IMR-90 (cell line): ENCODE measurements at regions not wholly inside any gene's neighbourhood (a gene's known extent, or its start where the extent isn't known, plus 50 kb on each side); places are given as distances from the start of the nearest gene placed in this dataset.

ENCODE experiments used
- ATAC-seq: fragments of 200-7000 bp; cut with Tn5 transposase; 2 replicates; pipeline ENCODE4 v1.9.1; 2020; ENCODE audit warnings: low read depth, mild to moderate bottlenecking, moderate library complexity
- BruUV-seq: library from RNA; stranded (reverse); fragments of 400-500 nt; replicated peaks from 2 replicates; lab custom pipeline; 2021; lab: Mats Ljungman, UMichigan
- CTCF ChIA-PET: fragments of 300-600 bp; formaldehyde crosslinking; extraction: SDS; loops from one replicate; lab custom pipeline; 2021; ENCODE audit warnings: antibody characterized with exemption; lab: Yijun Ruan, JAX
- POLR2A ChIA-PET: fragments of 300-600 bp; sonication (Branson Sonifier 250); formaldehyde crosslinking; loops from one replicate; lab custom pipeline; 2022; ENCODE audit warnings: antibody characterized with exemption; ENCODE audit not compliant: unreplicated experiment; lab: Charles Lee
- DNase-seq: peaks from one replicate; pipeline ENCODE4 v3.0.0; 2013
- H2AFZ ChIP-seq: replicated peaks from 2 replicates; pipeline ENCODE3; 2013; ENCODE audit warnings: low read length, mild to moderate bottlenecking; ENCODE audit not compliant: poor library complexity
- H2AK5ac ChIP-seq: 2 replicates; pipeline ENCODE4 v1.6.1; 2013; ENCODE audit warnings: low read depth, low read length, inconsistent platforms
- H2AK9ac ChIP-seq: replicated peaks from 2 replicates; pipeline ENCODE3; 2013; ENCODE audit warnings: mild to moderate bottlenecking, low read depth, low read length, moderate library complexity; ENCODE audit not compliant: poor library complexity
- H2BK120ac ChIP-seq: 2 replicates; pipeline ENCODE4 v1.6.1; 2013; ENCODE audit warnings: low read depth, low read length, inconsistent platforms
- H2BK15ac ChIP-seq: 3 replicates; pipeline ENCODE4 v1.6.1; 2013; ENCODE audit warnings: low read depth, low read length, inconsistent platforms
- H2BK20ac ChIP-seq: 2 replicates; pipeline ENCODE4 v1.6.1; 2013; ENCODE audit warnings: low read depth, mild to moderate bottlenecking, inconsistent platforms, low read length, moderate library complexity
- H2BK5ac ChIP-seq: 2 replicates; pipeline ENCODE4 v1.6.1; 2013; ENCODE audit warnings: mild to moderate bottlenecking, low read depth, low read length, inconsistent platforms; ENCODE audit not compliant: poor library complexity, severe bottlenecking
- H3K14ac ChIP-seq: replicated peaks from 2 replicates; pipeline ENCODE4 v1.6.1; 2013; ENCODE audit warnings: low read depth, low read length, inconsistent platforms
- H3K18ac ChIP-seq: 2 replicates; pipeline ENCODE4 v1.6.1; 2013; ENCODE audit warnings: low read depth, low read length, control low read depth
- H3K23ac ChIP-seq: 2 replicates; pipeline ENCODE4 v1.6.1; 2013; ENCODE audit warnings: low read depth, low read length, inconsistent platforms
- H3K27ac ChIP-seq: 2 replicates; pipeline ENCODE4 v1.5.1; 2013; ENCODE audit warnings: mild to moderate bottlenecking, control low read depth, low read length; ENCODE audit not compliant: insufficient read depth
- H3K27me3 ChIP-seq: 2 replicates; pipeline ENCODE4 v1.6.1; 2013; ENCODE audit warnings: low read length; ENCODE audit not compliant: control insufficient read depth, insufficient read depth
- H3K36me3 ChIP-seq: 2 replicates; pipeline ENCODE4 v1.6.1; 2013; ENCODE audit warnings: low read length, mixed read lengths; ENCODE audit not compliant: control insufficient read depth, insufficient read depth
- H3K4ac ChIP-seq: 2 replicates; pipeline ENCODE4 v1.6.1; 2013; ENCODE audit warnings: low read depth, low read length, inconsistent platforms
- H3K4me1 ChIP-seq: 2 replicates; pipeline ENCODE4 v1.6.1; 2013; ENCODE audit warnings: low read length, mixed read lengths; ENCODE audit not compliant: control insufficient read depth, insufficient read depth
- H3K4me2 ChIP-seq: 2 replicates; pipeline ENCODE4 v1.6.1; 2013; ENCODE audit warnings: low read depth, mild to moderate bottlenecking, control low read depth, low read length, moderate library complexity
- H3K4me3 ChIP-seq: 2 replicates; pipeline ENCODE4 v1.5.1; 2013; ENCODE audit warnings: low read depth, mild to moderate bottlenecking, control low read depth, low read length, moderate library complexity; ENCODE audit not compliant: insufficient read depth
- H3K56ac ChIP-seq: 2 replicates; pipeline ENCODE4 v1.6.1; 2013; ENCODE audit warnings: low read length, inconsistent platforms; ENCODE audit not compliant: insufficient read depth; ENCODE audit errors: extremely low read depth
- H3K79me1 ChIP-seq, 2 experiments: 2 replicates each; pipeline ENCODE4 v1.6.1; 2013; ENCODE audit warnings: low read length in 2 of 2, inconsistent platforms in 1 of 2, low read depth in 1 of 2
- H3K9ac ChIP-seq: 2 replicates; pipeline ENCODE4 v1.6.1; 2013; ENCODE audit warnings: low read depth, low read length, control low read depth
- H3K9me1 ChIP-seq: 2 replicates; pipeline ENCODE4 v1.6.1; 2013; ENCODE audit warnings: low read length, inconsistent platforms; ENCODE audit not compliant: insufficient read depth
- H3K9me3 ChIP-seq: 2 replicates; pipeline ENCODE4 v1.6.1; 2013; ENCODE audit warnings: low read length; ENCODE audit not compliant: control insufficient read depth, insufficient read depth
- H4K20me1 ChIP-seq: 2 replicates; pipeline ENCODE4 v1.6.1; 2013; ENCODE audit warnings: low read length, inconsistent platforms; ENCODE audit not compliant: insufficient read depth
- H4K5ac ChIP-seq: 2 replicates; pipeline ENCODE4 v1.6.1; 2013; ENCODE audit warnings: mild to moderate bottlenecking, low read depth, low read length, control low read depth
- H4K8ac ChIP-seq, 2 experiments: 2 replicates each; pipeline ENCODE4 v1.6.1; 2013; ENCODE audit warnings: low read depth in 2 of 2, low read length in 2 of 2, control low read depth in 1 of 2, inconsistent platforms in 1 of 2
- H4K91ac ChIP-seq: 2 replicates; pipeline ENCODE4 v1.6.1; 2013; ENCODE audit warnings: low read depth, low read length, inconsistent platforms; ENCODE audit not compliant: insufficient read depth
- CEBPB ChIP-seq: IDR thresholded peaks from 2 replicates; pipeline ENCODE4 v1.6.1; 2012; ENCODE audit warnings: low read depth, low read length, improper control_type of control experiment
- CHD1 ChIP-seq: IDR thresholded peaks from 2 replicates; pipeline ENCODE4 v1.6.1; 2012; ENCODE audit warnings: low read depth, low read length, improper control_type of control experiment
- CTCF ChIP-seq: conservative IDR thresholded peaks from 2 replicates; pipeline ENCODE4 v1.5.1; 2012; ENCODE audit warnings: mild to moderate bottlenecking, low read depth, low read length, improper control_type of control experiment
- MAFK ChIP-seq: IDR thresholded peaks from 2 replicates; pipeline ENCODE4 v1.6.1; 2012; ENCODE audit warnings: low read depth, low read length, improper control_type of control experiment
- MAZ ChIP-seq: IDR thresholded peaks from 2 replicates; pipeline ENCODE4 v1.6.1; 2012; ENCODE audit warnings: low read depth, mild to moderate bottlenecking, low read length, improper control_type of control experiment, moderate library complexity, borderline replicate concordance
- MXI1 ChIP-seq: IDR thresholded peaks from 2 replicates; pipeline ENCODE4 v1.6.1; 2012; ENCODE audit warnings: low read depth, mild to moderate bottlenecking, low read length, moderate library complexity, borderline replicate concordance
- NFE2L2 ChIP-seq: fragments of 150-350 bp; IDR thresholded peaks from 2 replicates; pipeline ENCODE4 v1.6.1; 2016; ENCODE audit warnings: low read depth, mild to moderate bottlenecking, low read length
- POLR2A ChIP-seq: IDR thresholded peaks from 2 replicates; pipeline ENCODE4 v1.6.1; 2012; ENCODE audit warnings: mild to moderate bottlenecking, low read depth, low read length
- RAD21 ChIP-seq: IDR thresholded peaks from 2 replicates; pipeline ENCODE4 v1.6.1; 2012; ENCODE audit warnings: low read length, improper control_type of control experiment
- RCOR1 ChIP-seq: IDR thresholded peaks from 2 replicates; pipeline ENCODE4 v1.6.1; 2012; ENCODE audit warnings: mild to moderate bottlenecking, low read length, improper control_type of control experiment; ENCODE audit not compliant: insufficient replicate concordance
- RFX5 ChIP-seq: IDR thresholded peaks from 2 replicates; pipeline ENCODE4 v1.8.0; 2012; ENCODE audit warnings: low read depth, mild to moderate bottlenecking, low read length, moderate library complexity
- SMC3 ChIP-seq: fragments of 150-350 bp; IDR thresholded peaks from 2 replicates; pipeline ENCODE4 v1.6.1; 2016; ENCODE audit warnings: low read depth, mild to moderate bottlenecking, antibody characterized with exemption, low read length, moderate library complexity
- USF2 ChIP-seq: fragments of 150-350 bp; IDR thresholded peaks from 2 replicates; pipeline ENCODE4 v1.6.1; 2017; ENCODE audit warnings: mild to moderate bottlenecking, antibody characterized with exemption, low read length, low read depth
- WGBS, 2 experiments: methylation state at CpG; one replicate each; pipeline versions ENCODE4 v1.1.5 to v1.1.7; 2013; ENCODE audit warnings: missing lambda C conversion rate in 2 of 2; ENCODE audit not compliant: insufficient read length in 1 of 2; ENCODE audit errors: extremely low coverage in 2 of 2; 5-methylcytosine and 5-hydroxymethylcytosine counted together
- dilution Hi-C: fragments of 300-500 bp; cut with HindIII; formaldehyde crosslinking; loops from one replicate; pipeline ENCODE4 v1.14.3; 2018; ENCODE audit warnings: low sequenced_read_pairs; ENCODE audit not compliant: unreplicated experiment
- in situ Hi-C: fragments of 300-500 bp; cut with MboI; formaldehyde crosslinking; loops from 3 replicates; pipeline ENCODE4 v1.14.3; 2019; ENCODE audit warnings: low sequenced_read_pairs, inconsistent platforms, mixed read lengths
- intact Hi-C: fragments of 100-400 bp; cut with micrococcal nuclease; formaldehyde crosslinking; loops from 2 replicates; pipeline ENCODE4 v1.10.0; 2022
- TF ChIP-seq, protein P1 (sequence below): fragments of 150-350 bp; IDR thresholded peaks from 2 replicates; pipeline ENCODE4 v1.6.1; 2016; ENCODE audit warnings: low read depth, mild to moderate bottlenecking, low read length, moderate library complexity, borderline replicate concordance

- ChIA-PET POLR2A (no interaction called here), CTCF (no interaction called here)
- Histone ChIP-seq H4K91ac (no peak overlapping the region), H3K27me3 (no peaks in the 10 kb centered on the region), H4K5ac (no peak overlapping the region), H2BK5ac (no peak overlapping the region), H2AK9ac (no peak overlapping the region), H3K9me3 (no peaks in the 10 kb centered on the region), H2BK120ac (no peak overlapping the region), H3K4me1 (no peaks in the 10 kb centered on the region), H3K79me1 (no peaks in the 10 kb centered on the region), H3K4ac (no peak overlapping the region), H3K9ac (no peak overlapping the region), H3K4me3 (no peak overlapping the region), H3K18ac (no peak overlapping the region), H2BK15ac (no peak overlapping the region), H3K23ac (no peak overlapping the region), H3K9me1 (no peaks in the 10 kb centered on the region), H2BK20ac (no peak overlapping the region), H3K56ac (no peak overlapping the region), H4K20me1 (no peaks in the 10 kb centered on the region), H3K27ac (no peak overlapping the region), H3K36me3 (no peaks in the 10 kb centered on the region), H2AK5ac (no peak overlapping the region), H2AFZ (no peak overlapping the region), H3K14ac (no peak overlapping the region), H3K4me2 (no peak overlapping the region), H4K8ac (no peak overlapping the region)
- no TSS peak for BruUV-seq
- TF ChIP-seq POLR2A (no peak), MAZ (no peak), MAFK (no peak), USF2 (no peak), CEBPB (no peak), RFX5 (no peak), RCOR1 (no peak), MXI1 (no peak), RAD21 (no peak), NFE2L2 (no peak), CTCF (no peak), SMC3 (no peak), CHD1 (no peak)
- TF ChIP-seq, protein P1, sequence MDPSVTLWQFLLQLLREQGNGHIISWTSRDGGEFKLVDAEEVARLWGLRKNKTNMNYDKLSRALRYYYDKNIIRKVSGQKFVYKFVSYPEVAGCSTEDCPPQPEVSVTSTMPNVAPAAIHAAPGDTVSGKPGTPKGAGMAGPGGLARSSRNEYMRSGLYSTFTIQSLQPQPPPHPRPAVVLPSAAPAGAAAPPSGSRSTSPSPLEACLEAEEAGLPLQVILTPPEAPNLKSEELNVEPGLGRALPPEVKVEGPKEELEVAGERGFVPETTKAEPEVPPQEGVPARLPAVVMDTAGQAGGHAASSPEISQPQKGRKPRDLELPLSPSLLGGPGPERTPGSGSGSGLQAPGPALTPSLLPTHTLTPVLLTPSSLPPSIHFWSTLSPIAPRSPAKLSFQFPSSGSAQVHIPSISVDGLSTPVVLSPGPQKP = no peak
- dilution Hi-C loops = no loop called here
- WGBS, 2 experiments = no CpG with 5 or more reads among the region's 2 CpGs
- intact Hi-C loops = no loop called here
- no peak for ATAC-seq
- DNase-seq = no peak
- in situ Hi-C loops = no loop called here
Observed at GRCh38 chr4:92031825-92032224, 271.9 kb upstream of the GRID2 start.
